ENCODE measurements at regions not wholly inside any gene's neighbourhood (a gene's known extent, or its start where the extent isn't known, plus 50 kb on each side); places are given as distances from the start of the nearest gene placed in this dataset.
"Not testable (repeated sequence)": the region's sequence is repeated elsewhere in the genome, so short reads cannot be mapped to it uniquely, and the experiment has no call there.

DNA sequence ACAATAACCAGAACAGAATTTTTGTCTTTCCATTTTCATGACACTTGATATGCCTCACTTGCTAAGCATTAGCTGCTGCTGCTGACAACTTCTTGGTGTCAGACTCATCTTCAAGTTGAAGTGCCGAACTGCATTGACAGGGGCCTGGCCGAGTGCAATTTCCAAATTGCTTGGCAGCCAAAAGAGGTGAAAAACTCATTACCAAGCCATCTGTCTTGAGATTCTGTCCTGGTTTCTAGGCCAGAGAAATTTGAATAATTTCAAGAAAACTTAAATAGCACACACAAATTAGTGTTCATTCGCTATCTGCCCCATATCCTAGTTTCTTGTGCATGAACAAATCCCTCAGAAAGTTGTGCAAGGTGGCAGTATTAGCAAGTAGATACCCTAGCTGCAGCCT is 165.3 kb upstream of the RASSF8 start:
- no peak for DNase-seq
- no peak for ATAC-seq

- no peak for ATAC-seq
- no peak for DNase-seq
Measured at GRCh38 chr12:25794571-25794970, 163.9 kb upstream of the RASSF8 start.

- DNase-seq, result no peak
- ATAC-seq, result no peak
Measured at GRCh38 chr12:25796523-25797000, 161.9 kb upstream of the RASSF8 start.

- ATAC-seq (no peak), DNase-seq (no peak)
Measured at GRCh38 chr12:25797386-25797785, 161.1 kb upstream of the RASSF8 start.

DNA sequence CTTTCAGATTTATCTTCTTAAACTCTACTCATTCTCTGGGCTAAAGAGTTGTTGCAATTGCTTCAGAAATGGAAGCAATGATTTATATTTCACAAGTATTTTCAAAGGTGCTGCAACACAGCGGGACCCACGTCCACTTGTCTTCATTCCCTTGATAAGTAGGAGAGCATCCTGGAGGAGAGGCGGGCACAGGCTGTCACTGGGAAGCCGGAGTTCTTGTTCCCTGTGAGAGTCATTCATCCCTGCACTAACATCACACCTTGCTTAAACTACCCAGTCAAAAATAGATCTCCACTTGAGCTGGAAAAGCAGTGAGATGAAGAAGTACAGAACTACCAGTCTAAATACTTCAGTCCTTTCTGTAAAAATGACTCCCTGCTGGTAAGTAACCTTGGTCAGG is 160.5 kb upstream of the RASSF8 start:
- DNase-seq (no peak), ATAC-seq (no peak)

GRCh38 chr12:25800101-25800500 is 158.4 kb upstream of the RASSF8 start:
- ATAC-seq, result no peak
- no peak for DNase-seq

- ATAC-seq (no peak), DNase-seq (no peak)
Measured at GRCh38 chr12:25801734-25802133, 156.7 kb upstream of the RASSF8 start.

- no peak for ATAC-seq
Measured at GRCh38 chr12:25802143-25802542, 156.3 kb upstream of the RASSF8 start.

DNA sequence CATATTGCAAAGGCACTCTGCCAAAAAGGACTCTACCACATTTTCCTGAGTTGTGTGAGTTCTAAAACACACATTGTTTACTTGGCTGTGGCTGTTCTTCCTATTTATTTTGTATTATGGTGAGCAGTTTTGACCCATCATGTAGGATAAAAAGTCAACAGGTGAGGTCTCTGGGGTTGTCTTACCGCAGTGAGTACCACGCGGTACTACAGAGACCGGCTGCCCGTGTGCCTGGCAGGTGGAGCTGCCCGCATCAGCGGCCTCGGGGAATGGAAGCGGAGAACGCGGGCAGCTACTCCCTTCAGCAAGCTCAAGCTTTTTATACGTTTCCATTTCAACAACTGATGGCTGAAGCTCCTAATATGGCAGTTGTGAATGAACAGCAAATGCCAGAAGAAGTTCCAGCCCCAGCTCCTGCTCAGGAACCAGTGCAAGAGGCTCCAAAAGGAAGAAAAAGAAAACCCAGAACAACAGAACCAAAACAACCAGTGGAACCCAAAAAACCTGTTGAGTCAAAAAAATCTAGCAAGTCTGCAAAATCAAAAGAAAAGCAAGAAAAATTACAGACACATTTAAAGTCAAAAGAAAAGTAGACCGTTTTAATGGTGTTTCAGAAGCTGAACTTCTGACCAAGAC is 155.3 kb upstream of the RASSF8 start:
- DNase-seq, ATAC-seq: not testable (repeated sequence)

More at GRCh38 chr12:25802143-25802542, 156.3 kb upstream of the RASSF8 start:
- DNase-seq, result no peak

DNA sequence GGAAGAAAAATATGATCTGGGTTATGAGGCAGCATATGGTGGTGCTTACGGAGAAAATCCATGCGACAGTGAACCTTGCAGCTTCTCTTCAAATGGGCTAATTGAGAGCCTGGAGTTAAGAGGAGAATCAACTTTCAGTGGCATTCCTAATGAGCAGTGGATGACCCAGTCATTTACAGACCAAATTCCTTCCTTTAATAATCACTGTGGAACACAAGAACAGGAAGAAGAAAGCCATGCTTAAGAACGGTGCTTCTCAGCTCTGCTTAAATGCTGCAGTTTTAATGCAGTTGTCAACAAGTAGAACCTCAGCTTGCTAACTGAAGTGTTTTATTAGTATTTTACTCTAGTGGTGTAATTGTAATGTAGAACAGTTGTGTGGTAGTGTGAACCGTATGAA is 154.2 kb upstream of the RASSF8 start:
- not testable (repeated sequence) for ATAC-seq, DNase-seq

GRCh38 chr12:25806271-25806670 is 152.2 kb upstream of the RASSF8 start:
- peak; percentile 20 for DNase-seq

GRCh38 chr12:25808604-25809003 is 149.9 kb upstream of the RASSF8 start:
- ATAC-seq (no peak), DNase-seq (no peak)

More at GRCh38 chr12:25806271-25806670, 152.2 kb upstream of the RASSF8 start:
- ATAC-seq, result peak; percentile 93

- no peak for ATAC-seq
- no peak for DNase-seq
Measured at GRCh38 chr12:25810683-25811082, 147.8 kb upstream of the RASSF8 start.

DNA sequence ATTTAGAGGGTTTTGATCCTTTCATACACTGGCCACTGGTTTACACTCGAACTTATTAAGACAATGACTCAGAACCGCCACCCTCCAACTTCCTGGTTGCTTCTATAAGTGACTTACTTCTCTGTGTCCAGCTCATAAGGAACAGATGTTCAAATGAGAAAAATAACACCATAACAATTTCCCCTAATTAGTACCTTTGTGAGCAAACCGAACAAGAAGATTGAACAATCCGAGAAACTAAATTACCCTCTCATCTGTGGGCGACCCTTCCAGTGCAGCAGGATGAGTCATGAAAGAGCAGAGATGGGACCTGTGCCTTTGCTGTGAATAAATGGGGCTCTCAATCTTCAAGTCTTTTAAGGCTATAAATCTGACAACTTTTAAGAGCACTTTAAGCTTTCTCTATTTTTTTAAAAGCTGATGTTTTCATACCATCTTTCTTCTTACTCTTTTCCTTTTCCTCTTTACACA is 146.8 kb upstream of the RASSF8 start:
- ATAC-seq (peak; percentile 57), DNase-seq (peak; percentile 5)

DNA sequence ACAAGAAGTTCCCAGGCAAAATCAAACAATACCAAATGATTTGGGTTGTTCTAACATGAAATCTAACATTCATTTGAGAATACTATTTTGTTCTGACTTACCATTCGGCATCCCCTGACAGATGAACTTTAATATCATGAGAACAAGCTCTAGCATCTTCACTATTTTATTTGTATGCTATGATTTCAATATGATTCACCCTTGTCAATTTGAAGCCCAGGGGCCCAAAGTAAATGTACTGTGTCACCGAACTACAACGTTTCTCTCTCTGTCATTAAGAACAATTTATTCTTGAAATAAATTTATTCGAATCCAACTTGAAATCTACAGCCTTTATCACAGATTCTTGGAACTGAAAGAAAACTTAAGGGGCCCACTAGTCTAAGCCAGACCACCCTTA is 146.2 kb upstream of the RASSF8 start:
- ATAC-seq, result no peak

DNA sequence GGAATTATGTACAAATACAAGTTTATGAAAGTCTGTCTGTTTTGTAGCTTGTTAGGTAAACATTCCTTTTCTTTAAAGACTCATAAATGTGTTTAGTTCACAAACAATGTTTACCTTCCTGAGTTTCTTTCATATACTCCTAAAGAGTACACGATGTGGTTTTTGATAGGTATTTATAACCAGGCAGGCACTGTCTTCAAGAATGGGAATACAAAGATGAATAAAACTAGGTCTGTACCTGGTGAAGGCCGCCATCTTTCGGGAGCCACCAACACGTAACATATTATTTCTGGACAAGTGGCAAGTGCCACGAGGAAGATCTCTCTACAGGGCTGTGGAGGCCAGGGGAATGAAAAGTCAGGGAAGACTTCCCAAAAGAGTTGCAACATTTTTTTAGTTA is 144.6 kb upstream of the RASSF8 start:
- ATAC-seq, result no peak

More for the DNA sequence above, 146.2 kb upstream of the RASSF8 start:
- DNase-seq, result no peak

DNA sequence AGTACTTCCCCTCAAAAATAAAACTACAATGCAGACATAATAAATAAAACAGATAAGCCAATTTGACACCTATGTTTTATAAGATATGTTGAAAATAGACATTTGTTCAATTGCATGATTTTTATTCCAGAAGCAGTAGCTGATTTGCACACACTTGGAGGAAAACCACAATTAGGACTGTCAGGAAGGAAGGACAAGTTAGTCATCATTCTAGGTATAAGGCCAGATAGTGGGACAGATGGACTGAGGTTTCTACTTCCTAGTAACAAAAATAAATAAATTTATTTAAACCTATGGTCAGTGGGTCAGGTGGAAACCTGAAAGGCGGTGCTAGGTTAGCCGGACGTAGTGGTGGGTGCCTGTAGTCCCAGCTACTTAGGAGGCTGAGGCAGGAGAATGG is 141.8 kb upstream of the RASSF8 start:
- no peak for ATAC-seq
- no peak for DNase-seq

More for the DNA sequence above, 144.6 kb upstream of the RASSF8 start:
- no peak for DNase-seq

DNA sequence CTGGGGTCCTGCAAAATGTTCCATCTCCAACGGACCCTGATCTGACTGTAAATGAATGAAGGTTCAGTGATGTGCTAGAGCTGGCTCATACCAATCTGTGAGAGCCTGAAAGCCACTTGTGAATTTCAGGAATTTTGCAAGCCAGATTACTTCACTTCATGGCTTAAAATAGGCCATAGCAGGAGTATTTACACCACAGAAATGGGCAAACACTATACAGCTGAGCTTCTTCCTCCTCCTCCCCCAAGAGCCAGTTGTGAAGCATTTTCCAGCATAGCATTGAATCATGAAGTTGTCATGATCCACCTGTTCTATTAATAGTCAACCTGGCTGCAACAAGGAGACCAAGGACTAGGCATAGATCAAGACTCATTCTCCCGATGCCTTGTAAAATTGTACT is 141.3 kb upstream of the RASSF8 start:
- no peak for DNase-seq
- ATAC-seq, result no peak

DNA sequence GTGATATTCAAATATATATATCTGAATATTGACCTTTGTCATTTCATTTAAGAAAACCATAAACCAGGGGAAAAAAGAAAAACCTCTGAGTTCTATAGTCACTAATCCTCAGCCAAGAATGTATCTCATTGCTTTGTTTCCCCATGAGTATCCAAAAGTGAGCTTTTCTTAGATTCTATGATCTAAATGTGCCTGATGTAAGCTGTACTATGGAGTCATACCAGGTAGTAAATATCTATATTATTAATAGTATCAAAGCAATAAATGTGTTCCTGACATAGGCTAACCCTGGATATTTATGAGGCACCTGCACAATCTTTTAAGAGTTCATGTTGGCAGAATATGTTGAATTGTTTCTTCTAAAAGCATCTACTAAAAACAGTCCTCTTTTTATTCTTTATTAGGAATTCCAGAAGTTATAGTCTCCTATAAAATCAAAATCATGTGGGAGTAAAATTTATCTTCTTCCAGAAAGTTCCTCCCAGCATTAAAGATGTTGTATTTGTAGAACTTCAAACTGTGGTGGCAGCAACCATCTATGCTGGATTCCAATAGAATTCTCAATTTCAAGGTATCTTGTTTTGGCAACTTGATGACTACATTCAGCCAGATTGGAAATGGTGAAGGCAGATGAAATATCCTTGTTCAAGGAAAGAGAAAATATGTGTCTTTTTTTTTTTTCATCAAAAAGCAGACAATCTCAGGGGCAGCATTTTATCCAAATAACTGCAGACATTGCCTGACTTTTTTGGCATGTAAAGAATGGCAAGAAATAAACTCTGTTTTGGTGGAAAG is 139.7 kb upstream of the RASSF8 start:
- no peak for ATAC-seq

DNA sequence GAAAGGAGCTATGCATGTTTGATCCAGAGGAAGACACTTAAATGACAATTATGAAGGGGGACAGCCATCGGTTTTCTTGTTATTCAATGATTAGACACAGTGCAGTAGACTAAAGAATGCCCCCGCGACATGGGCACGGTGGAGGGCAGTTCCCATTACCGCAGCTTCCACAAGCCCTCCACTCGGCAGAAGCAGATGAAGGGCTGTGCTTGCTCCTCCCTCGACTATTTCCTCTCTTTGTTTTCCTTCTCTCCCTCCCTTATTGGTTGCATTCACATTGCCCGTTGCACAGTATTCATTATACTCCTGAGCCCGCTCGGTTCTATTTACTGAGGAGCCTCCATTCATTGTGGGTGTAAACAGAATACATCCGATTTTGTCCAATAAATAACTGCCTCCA is 138.8 kb upstream of the RASSF8 start:
- ATAC-seq (no peak), DNase-seq (no peak)

More for the DNA sequence above, 139.7 kb upstream of the RASSF8 start:
- DNase-seq, result no peak

- no peak for DNase-seq
- no peak for ATAC-seq
Measured at GRCh38 chr12:25822281-25822680, 136.2 kb upstream of the RASSF8 start.

- no peak for ATAC-seq
- no peak for DNase-seq
Measured at GRCh38 chr12:25824734-25825133, 133.7 kb upstream of the RASSF8 start.

DNA sequence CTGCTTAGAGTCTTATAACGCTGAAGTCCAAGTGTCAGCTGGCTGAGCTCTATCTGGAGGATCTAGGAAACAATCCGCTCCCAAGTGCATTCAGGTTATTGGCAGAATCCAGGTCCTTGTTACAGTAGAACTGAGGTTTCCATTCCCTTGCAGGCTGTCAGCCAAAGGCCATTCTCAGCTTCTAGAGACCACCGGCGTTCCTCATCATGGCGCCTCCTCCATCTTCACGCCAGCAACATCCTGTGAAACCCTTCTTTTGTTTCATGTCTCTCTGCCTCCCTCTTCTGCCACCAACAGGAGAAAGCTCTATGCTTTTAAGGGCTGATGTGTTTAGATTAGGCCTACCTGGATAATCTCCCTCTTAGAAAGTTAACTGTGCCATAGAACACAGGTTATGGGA is 133.0 kb upstream of the RASSF8 start:
- ATAC-seq (no peak), DNase-seq (no peak)

Data from stimulated activated naive CD8-positive, alpha-beta T cell treated with anti-CD3 and anti-CD28 coated beads, Interleukin-15, Interleukin-2, amounts not matched to agents 100 U/mL and 50 U/mL, for 24 hours (primary cell).